Testis (tissue), 2 donors: ENCODE measurements at regions not wholly inside any gene's neighbourhood (a gene's known extent, or its start where the extent isn't known, plus 50 kb on each side); places are given as distances from the start of the nearest gene placed in this dataset.

Experiments
- CTCF ChIP-seq, 3 experiments: fragments of 450-650 bp in 2 of 3; fragments of 200-600 bp in 1 of 3; sonication (generic) in 1 of 3; IDR thresholded peaks; one replicate each; pipeline ENCODE4 v1.5.1; 2016 to 2019; ENCODE audit warnings: antibody characterized with exemption in 3 of 3, mild to moderate bottlenecking in 2 of 3, moderate library complexity in 1 of 3
- POLR2A ChIP-seq: fragments of 450-650 bp; IDR thresholded peaks from one replicate; pipeline ENCODE4 v1.6.1; 2017; ENCODE audit warnings: antibody characterized with exemption, mild to moderate bottlenecking, moderate library complexity

- no peak for TF ChIP-seq CTCF (IDR thresholded peaks at IDR 0.05)
- TF ChIP-seq POLR2A, result no peak
These were observed 110.0 kb upstream of the C7orf33 start for GRCh38 chr7:148480479-148481146.
